Pancreas (tissue), 10 donors: ENCODE measurements at regions not wholly inside any gene's neighbourhood (a gene's known extent, or its start where the extent isn't known, plus 50 kb on each side); places are given as distances from the start of the nearest gene placed in this dataset.
A peak's percentile ranks its signal among the peaks of the same experiment; 100 is the strongest.

Experiments used
- ATAC-seq, 4 donors: fragments of 200-7000 bp; cut with Tn5 transposase; one replicate each; pipeline versions ENCODE4 v1.8.0 to v1.9.1; 2020; ENCODE audit warnings: mild to moderate bottlenecking in 4 of 4, moderate library complexity in 4 of 4
- DNase-seq, 6 donors: peaks; one replicate each; pipeline ENCODE4 v3.0.0-alpha.2; 2020
- FAIRE-seq: peaks from 2 replicates; lab custom pipeline; 2012; peaks lifted over from hg19 to GRCh38; lab: Jason Lieb, UNC
- H3K27ac ChIP-seq, 4 donors: fragments of 200-600 bp; sonication (generic); 1 replicate in 3 of 4; 2 replicates in 1 of 4; pipeline versions ENCODE4 v1.5.0 to v1.8.0; 2020
- H3K27me3 ChIP-seq, 4 donors: fragments of 200-600 bp; one replicate each; pipeline ENCODE4 v1.8.0; 2021
- H3K36me3 ChIP-seq, 3 donors: fragments of 200-600 bp; sonication (generic) in 1 of 3; one replicate each; pipeline versions ENCODE4 v1.5.0 to v1.8.0; 2020 to 2021
- H3K4me1 ChIP-seq, 3 donors: fragments of 200-600 bp; one replicate each; pipeline ENCODE4 v1.8.0; 2021
- H3K4me3 ChIP-seq, 4 donors: fragments of 200-600 bp; sonication (generic) in 2 of 4; one replicate each; pipeline versions ENCODE4 v1.5.0 to v1.8.0; 2020 to 2021
- H3K9me3 ChIP-seq, 4 donors: fragments of 200-600 bp; one replicate each; pipeline ENCODE4 v1.8.0; 2021
- CTCF ChIP-seq, 4 donors: fragments of 200-600 bp; sonication (generic) in 3 of 4; IDR thresholded peaks; one replicate each; pipeline versions ENCODE4 v1.5.0 to v1.8.0; 2021; ENCODE audit warnings: antibody characterized with exemption in 4 of 4
- WGBS, 2 donors: extraction: QIAGEN DNeasy Blood & Tissue Kit; methylation state at CpG; one replicate each; pipeline ENCODE4 v1.1.7; 2013; 5-methylcytosine and 5-hydroxymethylcytosine counted together
- intact Hi-C, 3 donors: fragments of 100-400 bp; cut with DNase I; formaldehyde crosslinking; loops; one replicate each; pipeline versions ENCODE4 v1.11.1 to v1.14.2; 2022
- donor health status: healthy with polysubstance abuse.
- donor health status: DM: no; HTN: no; CAD: no; lungs with moderate emphysema.
- donor health status: DM: no; HTN: no; CAD: no.
- donor health status: control.
- donor health status: control.
- donor health status: Bipolar disorder and iron deficiency.
- donor health status: DM: yes; HTN: yes; CAD: no.
- donor health status: DM: no; HTN: no; CAD: no.
- donor health status: DM: no; HTN: no; CAD: no.
- donor health status: DM: yes; HTN: yes; CAD: no.

- ATAC-seq (no peak), FAIRE-seq (no peak), DNase-seq (no peak)
- Histone ChIP-seq H3K4me1 (no peaks in the 10 kb centered on the region), H3K27me3 (no peaks in the 10 kb centered on the region), H3K27ac (no peak overlapping the region), H3K9me3 (no peaks in the 10 kb centered on the region), H3K4me3 (no peak overlapping the region), H3K36me3 (no peaks in the 10 kb centered on the region)
- 74 to 79% methylated on average over 1 of the region's 1 CpG for WGBS, 2 donors
- intact Hi-C loops: loop anchor here in 1 of 3 donors (10.0 kb wide), 1 partner anchor 1008 kb away; no protein-coding TSS in a partner anchor
- TF ChIP-seq CTCF (IDR thresholded peaks at IDR 0.05): no peak
Measured at GRCh38 chr11:28702871-28703270, 594.7 kb downstream of the METTL15 start.

GRCh38 chr11:28702450-28702790, 594.2 kb downstream of the METTL15 start:
- 78 to 90% methylated on average over 1 of the region's 1 CpG for WGBS, 2 donors
- H3K27me3 ChIP-seq: no peaks in the 10 kb centered on the region
- H3K4me3 ChIP-seq: no peak overlapping the region
- H3K36me3 ChIP-seq: no peaks in the 10 kb centered on the region
- no peak for DNase-seq
- H3K4me1 ChIP-seq: no peaks in the 10 kb centered on the region
- TF ChIP-seq CTCF (IDR thresholded peaks at IDR 0.05): no peak
- no peak for ATAC-seq
- no peak for FAIRE-seq
- H3K27ac ChIP-seq: no peak overlapping the region
- H3K9me3 ChIP-seq: no peaks in the 10 kb centered on the region
- intact Hi-C loops: loop anchor here in 1 of 3 donors (10.0 kb wide), 1 partner anchor 1008 kb away; no protein-coding TSS in a partner anchor

- peak in 2 of 4 donors; percentile 52 to 66 for ATAC-seq
- 51 to 62% methylated on average over 5 of the region's 5 CpGs for WGBS, 2 donors
- intact Hi-C loops: loop anchor here in 1 of 3 donors (10.0 kb wide), 1 partner anchor 1007 kb away; no protein-coding TSS in a partner anchor
- H3K4me1 ChIP-seq: no peaks in the 10 kb centered on the region
- no peaks in the 10 kb centered on the region for H3K9me3 ChIP-seq
- FAIRE-seq: no peak
- H3K36me3 ChIP-seq: no peaks in the 10 kb centered on the region
- H3K27me3 ChIP-seq: no peaks in the 10 kb centered on the region
- H3K4me3 ChIP-seq: no peak overlapping the region
- no peak overlapping the region for H3K27ac ChIP-seq
- DNase-seq: peak in 2 of 6 donors; percentile 9 to 28
- TF ChIP-seq CTCF (IDR thresholded peaks at IDR 0.05): no peak
Measured at GRCh38 chr11:28701760-28702449, 593.7 kb downstream of the METTL15 start.

- TF ChIP-seq CTCF (IDR thresholded peaks at IDR 0.05): no peak
- Histone ChIP-seq H3K4me1 (no peaks in the 10 kb centered on the region), H3K27me3 (no peaks in the 10 kb centered on the region), H3K9me3 (no peaks in the 10 kb centered on the region), H3K36me3 (no peaks in the 10 kb centered on the region), H3K4me3 (no peak overlapping the region), H3K27ac (no peak overlapping the region)
- no peak for FAIRE-seq
- intact Hi-C loops: loop anchor here in 1 of 3 donors (10.0 kb wide), 1 partner anchor 1005 kb away; no protein-coding TSS in a partner anchor
- ATAC-seq: no peak
- DNase-seq: no peak
Measured at GRCh38 chr11:28699701-28700100, 591.5 kb downstream of the METTL15 start.
